ENCODE measurements at regions not wholly inside any gene's neighbourhood (a gene's known extent, or its start where the extent isn't known, plus 50 kb on each side); places are given as distances from the start of the nearest gene placed in this dataset.

DNA sequence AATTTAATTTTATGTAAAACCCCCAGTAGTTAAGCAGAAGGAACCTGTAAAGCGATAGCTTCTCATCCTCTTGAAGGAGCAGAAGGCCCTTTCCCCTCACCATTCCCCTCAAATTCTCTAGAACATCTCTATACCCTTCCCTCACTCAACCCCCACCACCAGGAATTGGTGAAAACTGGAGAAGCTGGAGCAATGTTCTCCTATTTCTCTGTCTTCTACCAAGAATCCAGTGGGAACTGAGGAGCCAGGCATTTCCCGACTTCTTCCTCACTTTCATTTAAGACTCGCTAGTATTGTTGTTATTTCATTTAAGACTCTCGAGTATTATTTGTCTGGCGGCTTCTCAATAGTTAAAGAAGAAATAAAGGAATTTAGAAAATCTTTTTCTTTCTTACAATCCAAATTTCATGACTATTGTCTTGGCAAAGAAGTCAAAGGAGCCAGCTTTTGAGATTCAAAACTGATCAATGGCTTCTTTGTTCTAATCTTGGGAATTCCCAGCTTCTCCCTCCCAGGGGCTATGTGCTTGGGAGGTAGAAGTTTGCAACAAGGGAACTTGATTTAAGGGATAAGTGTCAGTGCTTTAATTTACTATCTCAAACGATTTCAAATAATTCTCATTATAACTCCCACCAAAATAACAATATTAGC lies 253.3 kb upstream of the ADGRL2 start:
- Mint-ChIP-seq H3K36me3 (ENCODE audit: low read depth) (no peaks in the 10 kb centered on the region), H3K27me3 (ENCODE audit: insufficient read depth) (peaks cover 3% of the 10 kb centered on the region), H3K4me1 (peaks cover 53% of the 10 kb centered on the region), H3K9me3 (no peaks in the 10 kb centered on the region), H3K27ac (peak overlapping the region; percentile 79), H3K4me3 (no peak overlapping the region)
- H3K9me3 ChIP-seq (ENCODE audit: control insufficient read depth, low read length) = no peaks in the 10 kb centered on the region
- H3K4me1 ChIP-seq (ENCODE audit: control insufficient read depth, insufficient read depth, low read length) = peaks cover 5% of the 10 kb centered on the region
- H3K4me3 ChIP-seq (ENCODE audit: low read length) = no peak overlapping the region
- DNase-seq = peak; percentile 59
- TF ChIP-seq, protein P1, sequence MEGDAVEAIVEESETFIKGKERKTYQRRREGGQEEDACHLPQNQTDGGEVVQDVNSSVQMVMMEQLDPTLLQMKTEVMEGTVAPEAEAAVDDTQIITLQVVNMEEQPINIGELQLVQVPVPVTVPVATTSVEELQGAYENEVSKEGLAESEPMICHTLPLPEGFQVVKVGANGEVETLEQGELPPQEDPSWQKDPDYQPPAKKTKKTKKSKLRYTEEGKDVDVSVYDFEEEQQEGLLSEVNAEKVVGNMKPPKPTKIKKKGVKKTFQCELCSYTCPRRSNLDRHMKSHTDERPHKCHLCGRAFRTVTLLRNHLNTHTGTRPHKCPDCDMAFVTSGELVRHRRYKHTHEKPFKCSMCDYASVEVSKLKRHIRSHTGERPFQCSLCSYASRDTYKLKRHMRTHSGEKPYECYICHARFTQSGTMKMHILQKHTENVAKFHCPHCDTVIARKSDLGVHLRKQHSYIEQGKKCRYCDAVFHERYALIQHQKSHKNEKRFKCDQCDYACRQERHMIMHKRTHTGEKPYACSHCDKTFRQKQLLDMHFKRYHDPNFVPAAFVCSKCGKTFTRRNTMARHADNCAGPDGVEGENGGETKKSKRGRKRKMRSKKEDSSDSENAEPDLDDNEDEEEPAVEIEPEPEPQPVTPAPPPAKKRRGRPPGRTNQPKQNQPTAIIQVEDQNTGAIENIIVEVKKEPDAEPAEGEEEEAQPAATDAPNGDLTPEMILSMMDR (conservative IDR thresholded peaks at IDR 0.05) = no peak
- no peaks in the 10 kb centered on the region for H3K27me3 ChIP-seq (ENCODE audit: control insufficient read depth, insufficient read depth, low read length, poor library complexity, severe bottlenecking)
- no peak overlapping the region for H3K9ac ChIP-seq (ENCODE audit: extremely low read depth, low read length, poor library complexity, severe bottlenecking)
- no peaks in the 10 kb centered on the region for H3K36me3 ChIP-seq (ENCODE audit: control insufficient read depth, insufficient read depth, low read length)
- 40 to 45% methylated on average over 1 to 4 of the region's 6 CpGs for WGBS, 2 experiments (ENCODE audit: insufficient coverage in 1 of 2, insufficient read length in 1 of 2)
- peak overlapping the region; percentile 85 for H3K27ac ChIP-seq (ENCODE audit: low read depth, low read length)

DNA sequence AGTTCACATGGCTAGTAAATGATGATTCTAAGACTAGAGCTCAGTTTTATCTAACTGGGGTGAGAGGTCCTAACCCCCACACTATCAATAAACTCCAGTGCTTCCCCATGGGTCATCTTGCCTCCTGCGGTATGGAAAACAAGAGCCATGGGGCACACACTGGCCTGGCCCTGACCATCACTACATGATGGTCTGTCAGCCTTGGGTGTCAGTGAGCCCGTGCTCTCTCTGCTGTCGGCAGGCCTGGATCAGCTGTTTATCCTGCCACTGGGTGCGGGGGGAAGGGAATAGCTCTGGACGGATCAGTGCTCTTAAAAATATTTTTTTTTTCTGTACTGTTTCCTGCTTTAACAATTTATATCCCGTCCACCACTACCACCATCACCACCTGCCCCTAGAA lies 255.0 kb upstream of the ADGRL2 start:
- TF ChIP-seq, protein P1 (conservative IDR thresholded peaks at IDR 0.05) = no peak
- Histone ChIP-seq H3K9me3 (ENCODE audit: control insufficient read depth, low read length) (no peaks in the 10 kb centered on the region), H3K27ac (ENCODE audit: low read depth, low read length) (no peak overlapping the region), H3K4me3 (ENCODE audit: low read length) (no peak overlapping the region), H3K9ac (ENCODE audit: extremely low read depth, low read length, poor library complexity, severe bottlenecking) (no peak overlapping the region), H3K27me3 (ENCODE audit: control insufficient read depth, insufficient read depth, low read length, poor library complexity, severe bottlenecking) (no peaks in the 10 kb centered on the region), H3K36me3 (ENCODE audit: control insufficient read depth, insufficient read depth, low read length) (no peaks in the 10 kb centered on the region), H3K4me1 (ENCODE audit: control insufficient read depth, insufficient read depth, low read length) (peaks cover 5% of the 10 kb centered on the region)
- H3K27me3 Mint-ChIP-seq (ENCODE audit: insufficient read depth) = peaks cover 3% of the 10 kb centered on the region
- H3K27ac Mint-ChIP-seq = no peak overlapping the region
- DNase-seq = no peak
- H3K4me3 Mint-ChIP-seq = no peak overlapping the region
- H3K9me3 Mint-ChIP-seq = no peaks in the 10 kb centered on the region
- H3K4me1 Mint-ChIP-seq = peaks cover 42% of the 10 kb centered on the region
- 83 to 95% methylated on average over 2 to 5 of the region's 6 CpGs for WGBS, 2 experiments (ENCODE audit: insufficient coverage in 1 of 2, insufficient read length in 1 of 2)
- H3K36me3 Mint-ChIP-seq (ENCODE audit: low read depth) = no peaks in the 10 kb centered on the region

DNA sequence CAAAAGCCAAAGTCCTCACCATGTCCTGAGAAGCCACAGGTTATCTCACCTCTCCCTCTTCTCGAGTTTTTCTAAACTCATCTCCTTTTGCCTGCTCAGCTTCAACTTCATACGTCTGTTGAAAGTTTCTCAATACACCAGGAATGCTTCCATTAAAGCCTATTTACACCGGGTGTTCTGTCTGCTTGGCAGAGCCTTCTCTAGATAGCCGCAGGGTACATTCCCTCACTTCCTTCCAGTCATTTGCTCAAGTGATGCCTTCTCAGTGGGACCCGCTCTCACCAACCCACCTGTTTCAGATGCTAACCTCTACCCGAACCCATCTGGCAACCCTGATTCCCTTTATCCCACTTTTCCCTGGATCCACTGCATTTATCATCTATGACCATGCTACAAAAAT lies 257.0 kb upstream of the ADGRL2 start:
- no peaks in the 10 kb centered on the region for H3K9me3 ChIP-seq (ENCODE audit: control insufficient read depth, low read length)
- Mint-ChIP-seq H3K36me3 (ENCODE audit: low read depth) (no peaks in the 10 kb centered on the region), H3K9me3 (no peaks in the 10 kb centered on the region), H3K27me3 (ENCODE audit: insufficient read depth) (peaks cover 3% of the 10 kb centered on the region), H3K27ac (no peak overlapping the region), H3K4me3 (no peak overlapping the region), H3K4me1 (peaks cover 24% of the 10 kb centered on the region)
- TF ChIP-seq, protein P1 (conservative IDR thresholded peaks at IDR 0.05) = no peak
- H3K36me3 ChIP-seq (ENCODE audit: control insufficient read depth, insufficient read depth, low read length) = no peaks in the 10 kb centered on the region
- no peaks in the 10 kb centered on the region for H3K27me3 ChIP-seq (ENCODE audit: control insufficient read depth, insufficient read depth, low read length, poor library complexity, severe bottlenecking)
- H3K27ac ChIP-seq (ENCODE audit: low read depth, low read length) = no peak overlapping the region
- no peak overlapping the region for H3K4me3 ChIP-seq (ENCODE audit: low read length)
- peak; percentile 49 for DNase-seq
- peaks cover 4% of the 10 kb centered on the region for H3K4me1 ChIP-seq (ENCODE audit: control insufficient read depth, insufficient read depth, low read length)
- WGBS, 2 experiments (ENCODE audit: insufficient coverage in 1 of 2, insufficient read length in 1 of 2) = 86 to 95% methylated on average over 5 to 6 of the region's 6 CpGs
- H3K9ac ChIP-seq (ENCODE audit: extremely low read depth, low read length, poor library complexity, severe bottlenecking) = no peak overlapping the region

All from endodermal cell (in vitro differentiated cells).